ENCODE measurements at regions not wholly inside any gene's neighbourhood (a gene's known extent, or its start where the extent isn't known, plus 50 kb on each side); places are given as distances from the start of the nearest gene placed in this dataset.
"Not testable (repeated sequence)": the region's sequence is repeated elsewhere in the genome, so short reads cannot be mapped to it uniquely, and the experiment has no call there.

DNA sequence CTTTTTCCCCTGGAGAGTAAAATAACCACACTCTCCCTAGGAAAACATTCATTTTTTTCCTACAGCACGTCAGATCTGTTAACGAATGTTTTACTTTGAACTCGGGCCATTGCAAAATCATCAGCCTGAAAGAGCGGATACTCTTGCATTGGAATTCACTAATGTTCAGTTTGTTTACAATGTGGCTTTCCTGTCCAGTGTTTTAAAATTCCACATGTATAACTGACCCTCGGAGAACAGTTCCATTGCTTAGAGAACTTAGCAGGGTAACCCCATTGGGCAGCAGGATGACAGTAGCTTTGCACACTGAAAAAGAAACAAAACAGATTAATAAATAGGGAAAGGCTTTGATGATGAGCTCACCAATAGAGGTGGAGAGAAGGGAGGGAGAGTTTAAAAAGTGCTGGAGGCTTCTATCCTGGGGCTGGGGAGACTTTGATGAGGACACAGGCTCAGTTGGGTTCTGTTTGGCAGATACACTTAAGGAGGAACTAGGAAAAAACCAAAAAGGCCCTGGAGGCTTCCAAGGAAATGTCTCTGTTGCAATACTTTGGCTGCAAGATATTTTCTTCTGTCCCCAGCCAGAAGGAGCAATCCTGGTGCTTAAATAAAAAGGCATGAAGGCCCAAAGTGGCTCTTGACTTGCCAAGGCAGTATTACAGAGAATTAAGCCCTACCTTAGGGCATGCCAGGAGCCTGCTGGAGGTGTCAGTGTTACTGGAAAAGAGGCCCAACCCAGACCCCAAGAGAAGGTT is 143.1 kb downstream of the ARSF start:
- peak; percentile 96 for DNase-seq (ENCODE audit: low read depth)

DNA sequence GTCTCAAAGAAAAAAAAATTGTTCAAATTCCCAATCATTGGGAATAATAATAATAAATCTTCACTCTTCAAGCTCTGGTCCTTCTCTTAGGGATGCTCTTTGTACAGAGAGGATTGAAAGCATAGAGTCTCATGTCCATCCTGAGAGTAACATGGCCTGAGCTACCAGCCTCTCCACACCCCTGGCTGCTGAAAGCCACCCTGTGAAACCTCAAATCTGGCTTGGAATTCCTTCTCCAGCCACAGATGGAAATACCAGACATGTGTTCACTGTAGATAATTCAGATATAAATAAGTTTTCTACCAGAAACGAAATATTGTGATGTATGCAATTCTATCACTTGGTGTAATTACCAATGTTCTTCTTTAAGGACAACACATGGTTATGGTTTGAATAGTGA is 140.6 kb downstream of the ARSF start:
- peak; percentile 62 for DNase-seq (ENCODE audit: low read depth)

DNA sequence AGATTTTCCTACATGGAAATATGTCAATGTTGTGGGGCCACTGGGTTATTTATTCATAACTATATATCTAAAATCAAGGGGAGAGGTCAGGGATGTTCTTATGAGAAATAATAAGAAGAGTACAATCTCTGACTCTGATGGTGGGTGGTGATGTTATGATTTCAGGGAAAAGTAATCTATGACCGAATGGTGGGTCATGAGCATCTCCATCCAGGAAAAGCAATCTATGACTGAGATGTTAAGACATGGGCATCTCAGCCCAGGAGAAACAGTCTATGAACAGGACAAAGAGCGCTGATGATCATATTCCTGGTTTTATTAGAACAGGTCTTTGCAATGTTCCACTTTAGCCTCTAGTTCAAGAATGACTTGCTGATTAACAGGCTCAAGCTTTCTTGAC is 137.1 kb downstream of the ARSF start:
- DNase-seq (ENCODE audit: low read depth), result peak; percentile 12

DNA sequence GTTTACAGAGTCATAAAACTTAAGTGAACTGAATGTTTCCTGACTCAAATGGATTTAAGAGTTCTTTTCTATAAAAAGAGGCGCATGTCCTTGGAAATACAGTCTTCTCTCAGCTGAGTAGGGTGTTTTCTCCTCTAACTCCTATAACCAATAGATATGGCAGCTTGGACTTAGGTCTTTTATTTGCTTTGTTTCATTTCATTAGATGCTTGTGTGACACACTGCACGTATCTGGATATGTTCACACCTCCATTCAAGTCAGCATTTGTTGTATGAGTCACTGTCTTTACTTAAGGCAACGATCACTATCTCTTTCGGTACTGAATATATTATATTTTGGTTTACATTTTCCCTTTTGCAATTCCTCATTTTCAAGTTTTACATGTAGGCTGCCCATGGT is 136.6 kb downstream of the ARSF start:
- peak; percentile 44 for DNase-seq (ENCODE audit: low read depth)

DNA sequence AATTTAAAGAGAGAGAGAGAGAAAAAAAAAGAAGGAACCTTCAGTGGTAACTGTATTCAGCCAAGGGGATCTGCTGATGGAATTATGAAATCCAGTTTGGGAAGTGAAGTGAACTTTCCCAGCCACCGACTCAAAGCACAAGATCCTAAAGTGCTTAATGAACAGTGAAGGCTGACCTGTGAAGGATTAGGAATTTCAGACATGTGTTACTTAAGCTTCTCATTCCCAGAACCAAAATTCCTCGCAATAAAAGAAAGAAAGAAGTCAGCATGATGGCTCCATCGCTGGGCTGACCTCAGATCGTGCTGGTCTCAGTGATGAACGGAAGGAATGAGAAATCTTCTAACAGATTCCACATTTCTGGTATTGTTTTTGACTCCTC is 135.2 kb downstream of the ARSF start:
- peak; percentile 55 for DNase-seq (ENCODE audit: low read depth)

DNA sequence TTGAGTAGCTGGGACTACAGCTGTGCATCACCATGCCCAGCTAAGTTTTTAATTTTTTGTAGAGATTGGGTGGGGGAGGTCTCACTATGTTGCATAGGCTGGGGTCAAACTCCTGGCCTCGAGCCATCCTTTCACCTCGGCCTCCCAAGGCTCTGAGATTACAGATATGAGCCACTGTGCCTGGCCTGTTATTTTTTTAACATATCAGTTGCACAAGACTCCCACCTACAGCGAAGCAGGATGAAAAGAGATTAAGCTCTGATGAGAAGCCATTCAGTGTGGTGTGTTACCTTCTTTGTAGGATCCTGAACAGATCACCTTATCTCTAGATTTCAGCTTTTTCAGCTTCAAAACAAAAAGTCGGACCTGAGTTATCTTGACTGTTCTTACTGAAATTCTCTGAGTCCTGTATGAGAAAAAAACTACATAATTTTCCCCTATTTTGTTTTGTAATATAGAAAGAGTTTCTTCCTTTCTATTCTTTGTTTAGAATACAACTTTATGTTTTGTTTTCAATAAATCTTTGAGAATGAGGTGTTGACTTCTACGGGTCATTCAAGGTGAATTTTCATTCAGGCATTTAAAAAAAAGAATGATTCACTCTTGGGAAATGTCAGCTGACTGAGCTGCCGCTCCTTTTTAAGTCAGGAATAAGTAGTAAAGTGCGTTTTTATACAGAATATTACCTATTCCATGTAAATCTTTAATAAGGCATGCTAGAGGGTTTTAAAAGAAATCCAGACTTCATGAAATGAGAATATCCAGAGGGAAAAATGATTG is 134.6 kb downstream of the ARSF start:
- DNase-seq (ENCODE audit: low read depth), result peak; percentile 67

DNA sequence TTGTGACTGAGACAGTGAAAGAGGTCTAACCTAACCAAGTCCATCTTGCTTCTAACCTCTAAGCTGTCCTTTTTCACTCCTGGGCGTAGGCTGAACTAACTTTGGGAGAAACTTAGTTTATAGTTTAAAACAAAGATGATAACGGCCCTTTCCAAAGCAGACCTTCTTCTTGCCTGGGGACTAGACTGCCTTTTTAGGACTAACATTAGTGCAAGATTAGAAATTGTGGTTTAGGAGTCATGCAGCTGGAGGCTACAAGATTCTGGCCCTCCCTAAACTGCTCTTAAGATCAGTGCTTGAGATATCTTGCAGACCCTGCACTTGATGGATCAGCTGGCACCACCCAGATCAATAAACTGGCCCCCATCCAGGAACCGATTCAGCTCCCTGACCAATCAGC is 130.9 kb downstream of the ARSF start:
- not testable (repeated sequence) for DNase-seq (ENCODE audit: low read depth)

DNA sequence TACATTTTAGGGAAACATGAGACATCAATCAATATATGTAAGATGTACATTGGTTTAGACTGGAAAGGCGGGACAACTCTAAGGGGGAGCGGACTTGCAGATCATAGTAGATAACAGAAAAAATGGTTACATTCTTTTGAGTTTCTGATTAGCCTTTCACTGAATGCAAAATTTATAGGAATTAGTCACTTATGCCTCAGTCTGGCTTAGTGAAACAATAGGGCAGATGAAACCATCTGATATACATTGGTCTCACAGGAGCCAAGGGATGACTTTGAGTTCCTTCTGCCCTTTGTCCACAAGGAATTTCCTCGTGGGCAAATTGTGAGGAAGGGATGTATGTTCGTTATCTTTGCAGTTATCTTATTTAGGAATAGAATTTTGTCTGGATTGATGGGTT is 128.2 kb downstream of the ARSF start:
- no peak for DNase-seq (ENCODE audit: low read depth)

DNA sequence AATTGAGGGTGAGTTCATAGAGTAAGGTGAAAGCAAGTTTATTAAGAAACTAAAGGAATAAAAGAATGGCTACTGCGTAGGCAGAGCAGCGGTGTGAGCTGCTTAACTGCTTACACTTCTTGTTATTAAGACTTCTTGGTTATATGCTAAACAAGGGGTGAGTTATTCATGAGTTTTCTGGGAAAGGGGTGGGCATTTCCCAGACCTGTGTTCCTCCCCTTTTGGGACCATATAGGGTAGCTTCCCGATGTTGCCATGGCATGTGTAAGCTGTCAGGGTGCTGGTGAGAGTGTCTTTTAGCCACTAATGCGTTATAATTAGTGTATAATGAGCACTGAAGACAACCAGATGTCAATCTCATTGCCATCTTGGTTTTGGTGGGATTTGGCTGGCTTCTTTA is 126.5 kb downstream of the ARSF start:
- no peak for DNase-seq (ENCODE audit: low read depth)

DNA sequence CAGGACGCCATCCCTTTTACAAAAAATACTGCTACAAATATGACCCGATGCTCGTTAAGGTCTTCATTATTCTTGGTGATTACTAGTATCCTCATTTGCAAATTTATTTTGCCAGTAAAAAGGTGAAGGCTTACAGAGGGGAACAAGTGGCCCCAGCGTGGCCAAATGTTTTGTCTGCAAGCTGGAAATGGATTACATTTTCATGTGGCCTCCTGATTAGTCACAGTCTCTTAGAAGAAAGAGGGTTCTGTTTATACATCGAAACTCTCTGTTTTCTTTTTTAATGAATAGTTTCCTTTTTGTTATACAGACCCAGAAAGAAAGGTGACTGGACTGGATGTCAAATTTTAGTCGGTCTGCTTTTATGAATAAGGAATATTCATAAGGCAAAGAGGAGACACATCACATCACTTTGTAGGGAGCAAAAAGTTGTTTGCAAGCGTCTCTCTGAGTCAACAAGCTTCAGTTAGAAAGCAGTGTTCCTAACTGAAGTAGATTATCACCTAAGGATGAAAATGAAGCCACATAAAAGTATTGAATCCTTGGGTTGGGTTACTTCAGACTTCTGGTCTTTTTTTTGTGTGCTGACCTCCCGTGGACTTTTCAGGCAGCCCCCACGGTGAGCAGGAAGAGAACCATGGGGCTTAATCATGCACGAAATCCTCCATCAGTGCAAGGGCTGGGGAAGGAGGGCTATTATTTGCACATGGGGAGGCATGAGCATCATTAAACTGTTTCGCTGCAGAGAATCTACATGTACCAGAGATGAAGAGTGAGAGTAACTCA is 125.6 kb downstream of the ARSF start:
- DNase-seq (ENCODE audit: low read depth), result peak; percentile 11

DNA sequence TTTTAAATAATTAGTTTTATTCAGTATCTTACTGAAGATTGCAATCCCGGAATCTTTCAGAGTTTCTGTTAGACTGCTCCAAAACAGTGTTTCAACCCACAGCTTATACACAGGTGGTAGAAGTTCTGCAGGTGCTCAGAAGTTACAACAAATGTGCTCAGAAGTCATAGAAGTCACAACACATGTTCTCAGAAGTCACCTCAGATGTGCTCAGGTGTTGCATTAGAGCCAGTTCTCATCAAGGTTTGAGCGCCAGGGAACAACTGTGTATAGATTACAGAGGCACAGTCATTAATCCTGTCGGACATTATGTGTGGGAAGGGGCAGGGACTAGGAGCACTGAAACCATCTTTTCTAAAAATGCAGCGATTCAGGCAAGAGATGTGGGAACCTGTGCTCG is 124.5 kb downstream of the ARSF start:
- no peak for DNase-seq (ENCODE audit: low read depth)
